Esophagus squamous epithelium (tissue), 5 donors: ENCODE measurements at regions not wholly inside any gene's neighbourhood (a gene's known extent, or its start where the extent isn't known, plus 50 kb on each side); places are given as distances from the start of the nearest gene placed in this dataset.

ENCODE experiments used
- DNase-seq: peaks from one replicate; lab custom pipeline; 2025; lab: John Stamatoyannopoulos, UW
- H3K27ac ChIP-seq, 4 donors: fragments of 200-600 bp; sonication (generic); one replicate each; pipeline ENCODE4 v1.5.1; 2016 to 2019; ENCODE audit warnings: mild to moderate bottlenecking in 1 of 4
- H3K27me3 ChIP-seq, 4 donors: fragments of 200-600 bp; sonication (generic); 1 replicate in 3 of 4; 2 replicates in 1 of 4; pipeline versions ENCODE4 v1.5.1 to v1.6.0; 2017 to 2021; ENCODE audit warnings: antibody characterized with exemption in 1 of 4
- H3K36me3 ChIP-seq, 3 donors: fragments of 200-600 bp; sonication (generic); one replicate each; pipeline ENCODE4 v1.5.1; 2016 to 2019
- H3K4me1 ChIP-seq, 3 donors: fragments of 200-600 bp; sonication (generic); one replicate each; pipeline ENCODE4 v1.5.1; 2017 to 2019
- H3K4me3 ChIP-seq, 4 donors: fragments of 200-600 bp; sonication (generic); 1 replicate in 3 of 4; 2 replicates in 1 of 4; pipeline ENCODE4 v1.5.1; 2016 to 2019; ENCODE audit warnings: mild to moderate bottlenecking in 2 of 4, moderate library complexity in 1 of 4
- H3K9me3 ChIP-seq, 3 donors: fragments of 200-600 bp; sonication (generic); one replicate each; pipeline ENCODE4 v1.5.1; 2016 to 2019
- POLR2A ChIP-seq, 4 donors: fragments of 450-650 bp; IDR thresholded peaks; one replicate each; pipeline ENCODE4 v1.6.1; 2017; ENCODE audit warnings: antibody characterized with exemption in 4 of 4, mild to moderate bottlenecking in 4 of 4, moderate library complexity in 3 of 4
- WGBS, 2 donors: methylation state at CpG; one replicate each; pipeline ENCODE4 v1.1.5; 2018; 5-methylcytosine and 5-hydroxymethylcytosine counted together
- intact Hi-C: fragments of 100-400 bp; cut with DNase I; formaldehyde crosslinking; loops from one replicate; pipeline ENCODE4 v1.15.0; 2022
- TF ChIP-seq, protein P1 (sequence below), 6 experiments: fragments of 450-650 bp in 4 of 6; fragments of 200-600 bp in 2 of 6; sonication (generic) in 2 of 6; IDR thresholded peaks; one replicate each; pipeline ENCODE4 v1.5.1; 2016 to 2019; ENCODE audit warnings: antibody characterized with exemption in 6 of 6, mild to moderate bottlenecking in 4 of 6, moderate library complexity in 4 of 6
- donor health status: DM: yes; HTN: yes; CAD: no.

DNA sequence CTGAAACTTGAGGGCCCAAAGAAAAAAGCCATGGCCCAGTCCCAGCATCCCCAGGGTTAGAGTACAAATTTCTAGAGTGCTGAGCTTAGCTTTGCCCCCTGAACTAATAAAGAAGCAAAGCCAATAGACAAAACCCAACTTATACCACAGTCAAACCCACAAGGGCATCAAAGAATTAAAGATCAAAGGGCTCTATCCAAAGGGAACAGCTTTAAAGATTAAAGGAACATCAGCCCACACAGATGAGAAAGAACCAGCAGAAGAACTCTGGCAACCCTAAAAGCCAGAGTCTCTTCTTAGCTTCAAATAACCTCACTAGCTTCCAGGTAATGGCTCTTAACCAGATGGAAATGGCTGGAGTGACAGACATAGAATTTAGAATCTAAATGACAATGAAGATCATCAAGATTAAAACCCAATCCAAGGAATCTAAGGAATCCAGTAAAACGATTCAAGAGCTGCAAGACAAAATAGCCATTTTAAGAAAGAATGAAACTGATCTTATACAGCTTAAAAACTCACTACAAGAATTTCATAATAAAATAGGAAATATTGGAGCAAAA is 93.9 kb downstream of the YIPF5 start:
- no peak overlapping the region for H3K27ac ChIP-seq
- H3K36me3 ChIP-seq = no peaks in the 10 kb centered on the region
- no peaks in the 10 kb centered on the region for H3K27me3 ChIP-seq
- 42% methylated on average over 1 of the region's 1 CpG for WGBS, 2 donors
- DNase-seq = no peak
- intact Hi-C loops = no loop called here
- H3K9me3 ChIP-seq = peaks cover 0 to 12% (median 0%) of the 10 kb centered on the region in 3 donors
- no peak for TF ChIP-seq POLR2A (IDR thresholded peaks at IDR 0.05)
- TF ChIP-seq, protein P1, sequence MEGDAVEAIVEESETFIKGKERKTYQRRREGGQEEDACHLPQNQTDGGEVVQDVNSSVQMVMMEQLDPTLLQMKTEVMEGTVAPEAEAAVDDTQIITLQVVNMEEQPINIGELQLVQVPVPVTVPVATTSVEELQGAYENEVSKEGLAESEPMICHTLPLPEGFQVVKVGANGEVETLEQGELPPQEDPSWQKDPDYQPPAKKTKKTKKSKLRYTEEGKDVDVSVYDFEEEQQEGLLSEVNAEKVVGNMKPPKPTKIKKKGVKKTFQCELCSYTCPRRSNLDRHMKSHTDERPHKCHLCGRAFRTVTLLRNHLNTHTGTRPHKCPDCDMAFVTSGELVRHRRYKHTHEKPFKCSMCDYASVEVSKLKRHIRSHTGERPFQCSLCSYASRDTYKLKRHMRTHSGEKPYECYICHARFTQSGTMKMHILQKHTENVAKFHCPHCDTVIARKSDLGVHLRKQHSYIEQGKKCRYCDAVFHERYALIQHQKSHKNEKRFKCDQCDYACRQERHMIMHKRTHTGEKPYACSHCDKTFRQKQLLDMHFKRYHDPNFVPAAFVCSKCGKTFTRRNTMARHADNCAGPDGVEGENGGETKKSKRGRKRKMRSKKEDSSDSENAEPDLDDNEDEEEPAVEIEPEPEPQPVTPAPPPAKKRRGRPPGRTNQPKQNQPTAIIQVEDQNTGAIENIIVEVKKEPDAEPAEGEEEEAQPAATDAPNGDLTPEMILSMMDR (IDR thresholded peaks at IDR 0.05) = no peak
- peaks cover 0 to 3% (median 0%) of the 10 kb centered on the region in 3 donors for H3K4me1 ChIP-seq
- H3K4me3 ChIP-seq = no peak overlapping the region

DNA sequence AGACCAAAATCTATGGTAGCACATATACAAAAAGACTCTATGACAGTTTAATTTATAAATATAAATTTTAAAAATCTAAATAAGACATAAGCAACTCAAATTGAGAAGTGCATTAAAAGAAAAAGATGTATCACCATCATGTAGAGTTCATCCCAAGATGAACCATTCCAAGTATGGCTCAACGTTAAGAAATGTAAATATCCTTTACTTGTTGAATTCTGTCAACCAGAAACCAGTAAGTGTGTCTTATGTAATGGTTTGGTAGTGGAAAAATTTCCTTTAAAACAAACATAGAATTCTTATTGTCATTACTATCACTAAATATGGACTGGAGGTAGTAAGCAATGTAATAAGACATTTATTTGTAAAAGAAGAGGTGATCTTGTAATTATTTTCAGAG is 87.3 kb downstream of the YIPF5 start:
- H3K27me3 ChIP-seq = no peaks in the 10 kb centered on the region
- no peak for DNase-seq
- no peaks in the 10 kb centered on the region for H3K4me1 ChIP-seq
- H3K36me3 ChIP-seq = no peaks in the 10 kb centered on the region
- H3K9me3 ChIP-seq = peaks cover 0 to 12% (median 0%) of the 10 kb centered on the region in 3 donors
- no peak overlapping the region for H3K27ac ChIP-seq
- intact Hi-C loops = no loop called here
- 50 to 74% methylated on average over 1 of the region's 1 CpG for WGBS, 2 donors
- TF ChIP-seq, protein P1 (IDR thresholded peaks at IDR 0.05) = no peak
- TF ChIP-seq POLR2A (IDR thresholded peaks at IDR 0.05) = no peak
- no peak overlapping the region for H3K4me3 ChIP-seq

DNA sequence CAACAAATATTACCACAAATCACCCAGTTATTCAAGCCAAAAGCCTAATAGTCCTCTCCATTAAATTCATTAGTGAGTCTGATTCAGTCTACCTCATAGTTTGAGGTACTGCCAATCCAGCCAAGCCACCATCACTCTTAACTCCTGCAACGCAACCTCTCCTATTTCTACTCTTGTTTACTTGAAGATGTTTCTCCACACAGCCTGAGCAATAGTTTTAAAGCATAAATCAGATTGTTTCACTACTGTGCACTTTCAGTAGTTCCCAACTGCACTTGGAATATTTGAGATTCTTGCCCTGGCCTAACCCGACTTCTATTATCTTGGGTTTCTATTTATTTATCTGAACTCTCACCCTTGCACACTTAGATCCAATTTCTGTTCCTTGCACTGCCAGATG is 85.5 kb downstream of the YIPF5 start:
- DNase-seq = no peak
- Histone ChIP-seq H3K27me3 (no peaks in the 10 kb centered on the region), H3K4me1 (peaks cover 0 to 9% (median 0%) of the 10 kb centered on the region in 3 donors), H3K27ac (no peak overlapping the region), H3K4me3 (no peak overlapping the region), H3K36me3 (no peaks in the 10 kb centered on the region), H3K9me3 (peaks cover 0 to 12% (median 0%) of the 10 kb centered on the region in 3 donors)
- intact Hi-C loops = no loop called here
- WGBS, 2 donors = 73 to 81% methylated on average over 2 of the region's 2 CpGs
- TF ChIP-seq POLR2A (IDR thresholded peaks at IDR 0.05) = no peak
- TF ChIP-seq, protein P1 (IDR thresholded peaks at IDR 0.05) = no peak

DNA sequence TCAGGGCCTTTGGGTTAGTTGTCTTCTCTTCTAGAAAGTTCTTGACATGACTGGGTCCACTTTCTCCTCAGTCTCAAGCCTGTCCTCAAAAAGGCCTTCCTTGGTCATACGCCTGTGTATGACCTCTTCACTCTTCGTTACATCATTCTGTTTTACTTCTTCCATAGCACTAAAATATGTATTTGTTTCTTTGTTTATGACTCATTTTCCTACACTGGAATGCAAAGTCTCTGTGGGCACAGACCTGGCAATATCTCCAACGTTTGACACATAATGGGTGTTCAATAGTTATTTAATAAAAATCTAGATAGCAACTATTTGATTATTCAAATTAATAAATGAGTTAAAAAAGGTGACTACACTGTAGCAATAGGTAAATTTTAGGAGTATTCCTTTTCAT is 85.1 kb downstream of the YIPF5 start:
- Histone ChIP-seq H3K4me1 (peaks cover 0 to 12% (median 0%) of the 10 kb centered on the region in 3 donors), H3K27ac (no peak overlapping the region), H3K36me3 (no peaks in the 10 kb centered on the region), H3K9me3 (peaks cover 0 to 12% (median 0%) of the 10 kb centered on the region in 3 donors), H3K4me3 (no peak overlapping the region), H3K27me3 (no peaks in the 10 kb centered on the region)
- 72 to 75% methylated on average over 3 of the region's 3 CpGs for WGBS, 2 donors
- TF ChIP-seq POLR2A (IDR thresholded peaks at IDR 0.05) = no peak
- TF ChIP-seq, protein P1 (IDR thresholded peaks at IDR 0.05) = no peak
- DNase-seq = no peak
- intact Hi-C loops = no loop called here

DNA sequence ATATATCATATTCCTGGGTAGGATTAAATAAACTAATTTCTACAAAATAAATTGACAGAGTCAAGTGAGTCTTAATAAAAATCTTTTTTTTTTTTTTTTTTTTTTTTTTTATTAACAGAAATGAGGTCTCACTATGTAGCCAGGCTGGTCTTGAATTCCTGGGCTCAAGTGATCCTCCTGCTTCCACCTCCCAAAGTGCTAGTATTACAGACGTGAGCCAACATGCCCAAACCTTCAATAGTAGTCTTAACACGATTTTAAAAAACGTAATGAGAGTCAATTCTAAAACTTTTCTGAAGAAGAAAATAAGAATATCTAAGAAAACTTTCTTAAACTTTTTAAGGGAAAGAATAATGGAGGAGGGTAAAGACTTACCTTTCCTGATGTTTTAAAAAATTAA is 84.2 kb downstream of the YIPF5 start:
- Histone ChIP-seq H3K9me3 (peaks cover 0 to 7% (median 0%) of the 10 kb centered on the region in 3 donors), H3K27ac (no peak overlapping the region), H3K27me3 (no peaks in the 10 kb centered on the region), H3K4me3 (no peak overlapping the region), H3K4me1 (peaks cover 0 to 16% (median 0%) of the 10 kb centered on the region in 3 donors), H3K36me3 (no peaks in the 10 kb centered on the region)
- 30 to 42% methylated on average over 3 of the region's 3 CpGs for WGBS, 2 donors
- no peak for DNase-seq
- intact Hi-C loops = no loop called here
- TF ChIP-seq, protein P1 (IDR thresholded peaks at IDR 0.05) = no peak
- TF ChIP-seq POLR2A (IDR thresholded peaks at IDR 0.05) = no peak
